Endothelial cell of umbilical vein (primary cell): ENCODE measurements at regions not wholly inside any gene's neighbourhood (a gene's known extent, or its start where the extent isn't known, plus 50 kb on each side); places are given as distances from the start of the nearest gene placed in this dataset.

Experiments
- BruUV-seq: library from RNA; stranded (reverse); fragments of 400-500 nt; replicated peaks from 2 replicates; lab custom pipeline; 2021; lab: Mats Ljungman, UMichigan
- CTCF ChIA-PET: fragments of 300-600, 350-600 bp; sonication (Branson Sonifier 250); formaldehyde crosslinking; loops from one replicate; lab custom pipeline; 2021; ENCODE audit warnings: antibody characterized with exemption, inconsistent platforms; lab: Charles Lee
- POLR2A ChIA-PET: fragments of 300-600, 350-600 bp; sonication (Branson Sonifier 250); formaldehyde crosslinking; loops from one replicate; lab custom pipeline; 2021; ENCODE audit warnings: antibody characterized with exemption, inconsistent platforms; lab: Charles Lee
- DNase-seq: peaks from one replicate; pipeline ENCODE4 v3.0.0-alpha.2; 2011; ENCODE audit warnings: low read depth, low spot score
- FAIRE-seq: peaks from 2 replicates; lab custom pipeline; 2011; peaks lifted over from hg19 to GRCh38; lab: Jason Lieb, UNC
- H2AFZ ChIP-seq: 2 replicates; pipeline ENCODE4 v1.6.0; 2012; ENCODE audit warnings: low read depth, low read length, control low read depth, inconsistent platforms
- H3K27ac ChIP-seq: 2 replicates; pipeline ENCODE4 v1.5.1; 2011; ENCODE audit warnings: low read depth, mild to moderate bottlenecking, control low read depth, low read length, moderate library complexity; ENCODE audit not compliant: insufficient read depth
- H3K27me3 ChIP-seq, 2 experiments: 2 replicates each; pipeline versions ENCODE4 v1.6.0 to v1.6.1; 2011; ENCODE audit warnings: low read length in 2 of 2, mixed read lengths in 1 of 2; ENCODE audit not compliant: control insufficient read depth in 2 of 2, insufficient read depth in 2 of 2
- H3K36me3 ChIP-seq, 2 experiments: 2 replicates in 1 of 2; 3 replicates in 1 of 2; pipeline ENCODE4 v1.5.1; 2011; ENCODE audit warnings: low read length in 2 of 2, mild to moderate bottlenecking in 1 of 2, moderate library complexity in 1 of 2; ENCODE audit not compliant: control insufficient read depth in 2 of 2, insufficient read depth in 2 of 2; ENCODE audit errors: extremely low read depth in 1 of 2
- H3K4me1 ChIP-seq: 3 replicates; pipeline ENCODE4 v1.5.1; 2011; ENCODE audit warnings: mild to moderate bottlenecking, low read length; ENCODE audit not compliant: control insufficient read depth, insufficient read depth; ENCODE audit errors: extremely low read depth
- H3K4me2 ChIP-seq: 2 replicates; pipeline ENCODE4 v1.6.1; 2011; ENCODE audit warnings: low read length, control low read depth, mixed read lengths; ENCODE audit not compliant: insufficient read depth
- H3K4me3 ChIP-seq, 3 experiments: fragments of 200-600 bp in 1 of 3; sonication (generic), shearing (Covaris generic) in 1 of 3; replicated peaks in 1 of 3; 2 replicates each; pipeline ENCODE4 v1.5.1; 2011 to 2016; ENCODE audit warnings: control low read depth in 3 of 3, low read length in 3 of 3, mild to moderate bottlenecking in 2 of 3, inconsistent platforms in 1 of 3, low read depth in 1 of 3, moderate library complexity in 1 of 3; ENCODE audit not compliant: insufficient read depth in 1 of 3
- H3K79me2 ChIP-seq: 2 replicates; pipeline ENCODE4 v1.6.0; 2012; ENCODE audit warnings: low read length, inconsistent platforms; ENCODE audit not compliant: control insufficient read depth, insufficient read depth
- H3K9ac ChIP-seq: replicated peaks from 2 replicates; pipeline ENCODE3; 2011; ENCODE audit warnings: low read length, control low read depth; ENCODE audit not compliant: insufficient read depth; ENCODE audit errors: extremely low read depth
- H3K9me1 ChIP-seq: replicated peaks from 3 replicates; pipeline ENCODE4 v1.6.0; 2011; ENCODE audit warnings: mild to moderate bottlenecking, low read length; ENCODE audit not compliant: control insufficient read depth, insufficient read depth; ENCODE audit errors: extremely low read depth
- H3K9me3 ChIP-seq: replicated peaks from 2 replicates; pipeline ENCODE4 v1.5.1; 2012; ENCODE audit warnings: low read length, inconsistent platforms; ENCODE audit not compliant: control insufficient read depth, insufficient read depth
- H4K20me1 ChIP-seq: replicated peaks from 2 replicates; pipeline ENCODE3; 2011; ENCODE audit warnings: mild to moderate bottlenecking, low read length; ENCODE audit not compliant: control insufficient read depth, insufficient read depth; ENCODE audit errors: extremely low read depth
- CTCF ChIP-seq, 2 donors: IDR thresholded peaks; 1 replicate in 1 of 2; 2 replicates in 1 of 2; pipeline ENCODE4 v1.5.1; 2011; ENCODE audit warnings: low read length in 2 of 2, mild to moderate bottlenecking in 2 of 2, moderate library complexity in 2 of 2, control low read depth in 1 of 2, inconsistent platforms in 1 of 2, low read depth in 1 of 2; ENCODE audit not compliant: insufficient read depth in 1 of 2; ENCODE audit errors: extremely low read depth in 1 of 2
- EZH2 ChIP-seq: IDR thresholded peaks from 2 replicates; pipeline ENCODE4 v1.6.1; 2012; ENCODE audit warnings: borderline replicate concordance, low read depth, mild to moderate bottlenecking, moderate library complexity, low read length, inconsistent platforms; ENCODE audit not compliant: severe bottlenecking
- FOS ChIP-seq: IDR thresholded peaks from 2 replicates; pipeline ENCODE4 v1.6.1; 2011; ENCODE audit warnings: mild to moderate bottlenecking, low read length, moderate library complexity, borderline replicate concordance; ENCODE audit not compliant: insufficient read depth
- GATA2 ChIP-seq: IDR thresholded peaks from 2 replicates; pipeline ENCODE4 v1.7.0; 2011; ENCODE audit warnings: low read depth, mild to moderate bottlenecking, moderate library complexity, mixed read lengths, low read length; ENCODE audit not compliant: insufficient read length, insufficient read depth
- JUN ChIP-seq: IDR thresholded peaks from 2 replicates; pipeline ENCODE4 v1.6.1; 2011; ENCODE audit warnings: borderline replicate concordance, low read depth; ENCODE audit not compliant: insufficient read length, insufficient read depth
- MYC ChIP-seq: IDR thresholded peaks from one replicate; pipeline ENCODE4 v1.6.1; 2011; ENCODE audit warnings: mild to moderate bottlenecking, low read depth, low read length
- POLR2A ChIP-seq: IDR thresholded peaks from 2 replicates; pipeline ENCODE4 v1.6.1; 2012; ENCODE audit warnings: low read depth, mild to moderate bottlenecking, control low read depth, low read length
- POLR2AphosphoS5 ChIP-seq: IDR thresholded peaks from 2 replicates; pipeline ENCODE4 v1.6.1; 2012; ENCODE audit warnings: low read depth, mild to moderate bottlenecking, control low read depth, low read length, moderate library complexity; ENCODE audit not compliant: insufficient read depth
- dilution Hi-C: fragments of 300-500 bp; cut with MboI; formaldehyde crosslinking; loops from one replicate; pipeline ENCODE4 v1.15.0; 2019; ENCODE audit warnings: low sequenced_read_pairs; ENCODE audit not compliant: extremely low pct_ligation_motif_present
- intact Hi-C: fragments of 100-400 bp; cut with micrococcal nuclease; formaldehyde crosslinking; loops from one replicate; pipeline ENCODE4 v1.10.0; 2022
- TF ChIP-seq, protein P1 (sequence below): IDR thresholded peaks from 2 replicates; pipeline ENCODE4 v1.6.1; 2011; ENCODE audit not compliant: insufficient read depth, insufficient read length

GRCh38 chr14:27134200-27134599 lies 536.4 kb upstream of the NOVA1 start:
- CTCF ChIA-PET = no interaction called here
- no TSS peak for BruUV-seq
- FAIRE-seq = no peak

More at GRCh38 chr14:27134200-27134599, 536.4 kb upstream of the NOVA1 start:
- no peak overlapping the region for H2AFZ ChIP-seq
- no peak for DNase-seq
- no peaks in the 10 kb centered on the region for H3K27me3 ChIP-seq
- intact Hi-C loops = no loop called here
- H3K4me1 ChIP-seq = no peaks in the 10 kb centered on the region
- no peaks in the 10 kb centered on the region for H4K20me1 ChIP-seq
- no peak overlapping the region for H3K9ac ChIP-seq
- no peaks in the 10 kb centered on the region for H3K9me3 ChIP-seq
- no peak overlapping the region for H3K27ac ChIP-seq
- dilution Hi-C loops = no loop called here
- H3K9me1 ChIP-seq = no peaks in the 10 kb centered on the region
- no peak overlapping the region for H3K4me3 ChIP-seq
- no peaks in the 10 kb centered on the region for H3K36me3 ChIP-seq
- no peaks in the 10 kb centered on the region for H3K79me2 ChIP-seq
- H3K4me2 ChIP-seq = no peak overlapping the region
- TF ChIP-seq CTCF (IDR thresholded peaks at IDR 0.05; ENCODE audit: extremely low read depth in 1 of 2, insufficient read depth in 1 of 2, low read depth in 1 of 2, low read length in 2 of 2) = no peak
- no peak for TF ChIP-seq EZH2
- TF ChIP-seq JUN = no peak
- no peak for TF ChIP-seq POLR2A
- TF ChIP-seq FOS = no peak
- no peak for TF ChIP-seq MYC
- TF ChIP-seq POLR2AphosphoS5 = no peak
- TF ChIP-seq GATA2 = no peak
- TF ChIP-seq, protein P1, sequence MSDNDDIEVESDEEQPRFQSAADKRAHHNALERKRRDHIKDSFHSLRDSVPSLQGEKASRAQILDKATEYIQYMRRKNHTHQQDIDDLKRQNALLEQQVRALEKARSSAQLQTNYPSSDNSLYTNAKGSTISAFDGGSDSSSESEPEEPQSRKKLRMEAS = no peak
- POLR2A ChIA-PET = no interaction called here
